SK-N-SH treated with all-trans-retinoic acid at 6 μM for 48 hours (cell line): ENCODE measurements at regions not wholly inside any gene's neighbourhood (a gene's known extent, or its start where the extent isn't known, plus 50 kb on each side); places are given as distances from the start of the nearest gene placed in this dataset.

Experiments used
- ARNTL ChIP-seq: fragments of 450-650 bp; formaldehyde crosslinking; IDR thresholded peaks from 2 replicates; pipeline ENCODE4 v1.5.0; 2020; ENCODE audit warnings: low read depth, mild to moderate bottlenecking, moderate library complexity, borderline replicate concordance
- CREB5 ChIP-seq: fragments of 250-450 bp; sonication (Bioruptor Pico); IDR thresholded peaks from 2 replicates; pipeline ENCODE4 v1.5.1; 2020; ENCODE audit warnings: low read depth, mild to moderate bottlenecking, moderate library complexity
- CSRNP3 ChIP-seq: fragments of 250-450 bp; sonication (Bioruptor Pico); IDR thresholded peaks from 2 replicates; pipeline ENCODE4 v1.5.1; 2021; ENCODE audit warnings: mild to moderate bottlenecking, moderate library complexity
- ISL1 ChIP-seq: fragments of 250-450 bp; sonication (Bioruptor Pico); IDR thresholded peaks from 2 replicates; pipeline ENCODE4 v2.1.2; 2022; ENCODE audit warnings: mild to moderate bottlenecking, moderate library complexity
- OSR1 ChIP-seq: fragments of 250-450 bp; sonication (Bioruptor Pico); IDR thresholded peaks from 2 replicates; pipeline ENCODE4 v1.8.0; 2022; ENCODE audit warnings: moderate library complexity, mild to moderate bottlenecking, inconsistent platforms
- PATZ1 ChIP-seq: fragments of 250-450 bp; sonication (Bioruptor Pico); IDR thresholded peaks from 2 replicates; pipeline ENCODE4 v1.8.0; 2020; ENCODE audit warnings: mild to moderate bottlenecking, moderate library complexity, borderline replicate concordance
- POU6F1 ChIP-seq: fragments of 250-450 bp; sonication (Bioruptor Pico); IDR thresholded peaks from 2 replicates; pipeline ENCODE4 v1.8.0; 2021; ENCODE audit warnings: low read depth, mild to moderate bottlenecking, moderate library complexity, borderline replicate concordance
- PPARA ChIP-seq: fragments of 250-450 bp; sonication (Bioruptor Pico); IDR thresholded peaks from 2 replicates; pipeline ENCODE4 v1.5.0; 2020; ENCODE audit warnings: mild to moderate bottlenecking, borderline replicate concordance
- SNAI2 ChIP-seq: fragments of 250-450 bp; sonication (Bioruptor Pico); IDR thresholded peaks from 2 replicates; pipeline ENCODE4 v1.5.0; 2020; ENCODE audit warnings: mild to moderate bottlenecking, moderate library complexity
- TCF4 ChIP-seq: fragments of 250-450 bp; sonication (Bioruptor Pico); IDR thresholded peaks from 2 replicates; pipeline ENCODE4 v1.8.0; 2021; ENCODE audit warnings: mild to moderate bottlenecking, moderate library complexity, borderline replicate concordance
- ZFP3 ChIP-seq: fragments of 250-450 bp; sonication (Bioruptor Pico); IDR thresholded peaks from 2 replicates; pipeline ENCODE4 v1.5.0; 2020; ENCODE audit warnings: mild to moderate bottlenecking, moderate library complexity
- ZFP30 ChIP-seq: fragments of 450-650 bp; formaldehyde crosslinking; IDR thresholded peaks from 2 replicates; pipeline ENCODE4 v1.5.0; 2022; ENCODE audit warnings: mild to moderate bottlenecking, moderate library complexity
- ZNF565 ChIP-seq: fragments of 450-650 bp; formaldehyde crosslinking; conservative IDR thresholded peaks from 2 replicates; pipeline ENCODE4 v1.5.0; 2020; ENCODE audit warnings: low read depth, mild to moderate bottlenecking, moderate library complexity

- TF ChIP-seq TCF4 (no peak), ARNTL (CRISPR knock-in tag) (no peak), ZFP30 (CRISPR knock-in tag) (no peak), CREB5 (CRISPR knock-in tag) (no peak), SNAI2 (no peak), ISL1 (no peak), ZFP3 (CRISPR knock-in tag) (no peak), PATZ1 (CRISPR knock-in tag) (no peak), OSR1 (CRISPR knock-in tag) (no peak), PPARA (CRISPR knock-in tag) (no peak), CSRNP3 (CRISPR knock-in tag) (no peak), POU6F1 (no peak), ZNF565 (no peak)
These were observed 281.7 kb upstream of the MTNR1B start for GRCh38 chr11:92687724-92688123.
